PC-3 (cell line): ENCODE measurements at regions not wholly inside any gene's neighbourhood (a gene's known extent, or its start where the extent isn't known, plus 50 kb on each side); places are given as distances from the start of the nearest gene placed in this dataset.

Source experiments
- CTCF ChIP-seq: fragments of 300-600 bp; sonication (generic); conservative IDR thresholded peaks from 2 replicates; pipeline ENCODE4 v1.5.1; 2017; ENCODE audit warnings: antibody characterized with exemption, low read depth, mild to moderate bottlenecking, low read length
- EZH2 ChIP-seq: fragments of 300-600 bp; sonication (generic); IDR thresholded peaks from one replicate; pipeline ENCODE4 v1.6.1; 2017; ENCODE audit warnings: antibody characterized with exemption, mild to moderate bottlenecking, low read length; ENCODE audit not compliant: unreplicated experiment
- EZH2phosphoT487 ChIP-seq: fragments of 300-600 bp; sonication (generic); IDR thresholded peaks from 2 replicates; pipeline ENCODE4 v1.6.1; 2018; ENCODE audit warnings: mild to moderate bottlenecking, antibody characterized with exemption, low read length, borderline replicate concordance

GRCh38 chr20:59514554-59514953 lies 89.8 kb upstream of the PHACTR3 start:
- no peak for TF ChIP-seq EZH2
- no peak for TF ChIP-seq CTCF
- TF ChIP-seq EZH2phosphoT487 = no peak
